ENCODE measurements at regions not wholly inside any gene's neighbourhood (a gene's known extent, or its start where the extent isn't known, plus 50 kb on each side); places are given as distances from the start of the nearest gene placed in this dataset.

DNA sequence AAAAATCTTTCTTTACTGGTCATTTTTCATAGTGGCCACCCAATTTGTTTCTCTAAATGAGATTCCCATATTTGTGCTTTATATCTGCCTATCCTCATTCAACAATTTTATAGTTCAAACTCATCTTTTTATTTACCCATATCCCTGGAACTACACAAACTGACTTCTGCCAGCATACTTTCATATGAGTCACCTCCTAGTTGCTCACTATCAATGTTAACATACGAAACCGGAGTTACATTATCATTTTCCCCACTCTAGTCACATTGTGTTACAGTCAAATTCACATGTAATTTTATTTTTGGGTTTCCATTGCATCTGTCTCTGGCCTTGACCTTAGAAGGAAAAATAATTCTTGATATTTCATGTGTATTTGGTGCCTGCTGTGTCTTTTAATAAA lies 499.4 kb downstream of the MAFB start:
- no peaks in the 10 kb centered on the region for H3K9me3 Mint-ChIP-seq
- POLR2A ChIA-PET: no interaction called here
- no peak overlapping the region for H3K4me3 Mint-ChIP-seq
- H3K27me3 Mint-ChIP-seq (ENCODE audit: low read depth): no peaks in the 10 kb centered on the region
- DNase-seq (ENCODE audit: low spot score): no peak
- TF ChIP-seq SMAD4 (CRISPR knock-in tag; IDR thresholded peaks at IDR 0.05) (no peak), TEAD1 (CRISPR knock-in tag; IDR thresholded peaks at IDR 0.05) (no peak), ETV6 (CRISPR knock-in tag; IDR thresholded peaks at IDR 0.05) (no peak), MYBL2 (CRISPR knock-in tag; IDR thresholded peaks at IDR 0.05) (no peak), FOXP1 (CRISPR knock-in tag; IDR thresholded peaks at IDR 0.05; ENCODE audit: borderline replicate concordance) (no peak), FOXK1 (CRISPR knock-in tag; IDR thresholded peaks at IDR 0.05) (no peak), CREM (CRISPR knock-in tag; IDR thresholded peaks at IDR 0.05) (no peak), ATF1 (CRISPR knock-in tag; IDR thresholded peaks at IDR 0.05) (no peak), NR3C1 (CRISPR knock-in tag; conservative IDR thresholded peaks at IDR 0.05; ENCODE audit: low read depth) (no peak)
- TF ChIP-seq, protein P1, sequence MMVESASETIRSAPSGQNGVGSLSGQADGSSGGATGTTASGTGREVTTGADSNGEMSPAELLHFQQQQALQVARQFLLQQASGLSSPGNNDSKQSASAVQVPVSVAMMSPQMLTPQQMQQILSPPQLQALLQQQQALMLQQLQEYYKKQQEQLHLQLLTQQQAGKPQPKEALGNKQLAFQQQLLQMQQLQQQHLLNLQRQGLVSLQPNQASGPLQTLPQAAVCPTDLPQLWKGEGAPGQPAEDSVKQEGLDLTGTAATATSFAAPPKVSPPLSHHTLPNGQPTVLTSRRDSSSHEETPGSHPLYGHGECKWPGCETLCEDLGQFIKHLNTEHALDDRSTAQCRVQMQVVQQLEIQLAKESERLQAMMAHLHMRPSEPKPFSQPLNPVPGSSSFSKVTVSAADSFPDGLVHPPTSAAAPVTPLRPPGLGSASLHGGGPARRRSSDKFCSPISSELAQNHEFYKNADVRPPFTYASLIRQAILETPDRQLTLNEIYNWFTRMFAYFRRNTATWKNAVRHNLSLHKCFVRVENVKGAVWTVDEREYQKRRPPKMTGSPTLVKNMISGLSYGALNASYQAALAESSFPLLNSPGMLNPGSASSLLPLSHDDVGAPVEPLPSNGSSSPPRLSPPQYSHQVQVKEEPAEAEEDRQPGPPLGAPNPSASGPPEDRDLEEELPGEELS (CRISPR knock-in tag; IDR thresholded peaks at IDR 0.05): no peak
- TF ChIP-seq, protein P2, sequence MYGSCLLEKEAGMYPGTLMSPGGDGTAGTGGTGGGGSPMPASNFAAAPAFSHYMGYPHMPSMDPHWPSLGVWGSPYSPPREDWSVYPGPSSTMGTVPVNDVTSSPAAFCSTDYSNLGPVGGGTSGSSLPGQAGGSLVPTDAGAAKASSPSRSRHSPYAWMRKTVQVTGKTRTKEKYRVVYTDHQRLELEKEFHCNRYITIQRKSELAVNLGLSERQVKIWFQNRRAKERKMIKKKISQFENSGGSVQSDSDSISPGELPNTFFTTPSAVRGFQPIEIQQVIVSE (CRISPR knock-in tag; IDR thresholded peaks at IDR 0.05; ENCODE audit: borderline replicate concordance): no peak
- TF ChIP-seq, protein P3, sequence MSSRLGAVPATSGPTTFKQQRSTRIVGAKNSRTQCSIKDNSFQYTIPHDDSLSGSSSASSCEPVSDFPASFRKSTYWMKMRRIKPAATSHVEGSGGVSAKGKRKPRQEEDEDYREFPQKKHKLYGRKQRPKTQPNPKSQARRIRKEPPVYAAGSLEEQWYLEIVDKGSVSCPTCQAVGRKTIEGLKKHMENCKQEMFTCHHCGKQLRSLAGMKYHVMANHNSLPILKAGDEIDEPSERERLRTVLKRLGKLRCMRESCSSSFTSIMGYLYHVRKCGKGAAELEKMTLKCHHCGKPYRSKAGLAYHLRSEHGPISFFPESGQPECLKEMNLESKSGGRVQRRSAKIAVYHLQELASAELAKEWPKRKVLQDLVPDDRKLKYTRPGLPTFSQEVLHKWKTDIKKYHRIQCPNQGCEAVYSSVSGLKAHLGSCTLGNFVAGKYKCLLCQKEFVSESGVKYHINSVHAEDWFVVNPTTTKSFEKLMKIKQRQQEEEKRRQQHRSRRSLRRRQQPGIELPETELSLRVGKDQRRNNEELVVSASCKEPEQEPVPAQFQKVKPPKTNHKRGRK (CRISPR knock-in tag; IDR thresholded peaks at IDR 0.05; ENCODE audit: borderline replicate concordance): no peak
- TF ChIP-seq, protein P4, sequence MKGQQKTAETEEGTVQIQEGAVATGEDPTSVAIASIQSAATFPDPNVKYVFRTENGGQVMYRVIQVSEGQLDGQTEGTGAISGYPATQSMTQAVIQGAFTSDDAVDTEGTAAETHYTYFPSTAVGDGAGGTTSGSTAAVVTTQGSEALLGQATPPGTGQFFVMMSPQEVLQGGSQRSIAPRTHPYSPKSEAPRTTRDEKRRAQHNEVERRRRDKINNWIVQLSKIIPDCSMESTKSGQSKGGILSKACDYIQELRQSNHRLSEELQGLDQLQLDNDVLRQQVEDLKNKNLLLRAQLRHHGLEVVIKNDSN (CRISPR knock-in tag; IDR thresholded peaks at IDR 0.05): no peak
- TF ChIP-seq, protein P5, sequence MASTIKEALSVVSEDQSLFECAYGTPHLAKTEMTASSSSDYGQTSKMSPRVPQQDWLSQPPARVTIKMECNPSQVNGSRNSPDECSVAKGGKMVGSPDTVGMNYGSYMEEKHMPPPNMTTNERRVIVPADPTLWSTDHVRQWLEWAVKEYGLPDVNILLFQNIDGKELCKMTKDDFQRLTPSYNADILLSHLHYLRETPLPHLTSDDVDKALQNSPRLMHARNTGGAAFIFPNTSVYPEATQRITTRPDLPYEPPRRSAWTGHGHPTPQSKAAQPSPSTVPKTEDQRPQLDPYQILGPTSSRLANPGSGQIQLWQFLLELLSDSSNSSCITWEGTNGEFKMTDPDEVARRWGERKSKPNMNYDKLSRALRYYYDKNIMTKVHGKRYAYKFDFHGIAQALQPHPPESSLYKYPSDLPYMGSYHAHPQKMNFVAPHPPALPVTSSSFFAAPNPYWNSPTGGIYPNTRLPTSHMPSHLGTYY (CRISPR knock-in tag; IDR thresholded peaks at IDR 0.05): no peak
- TF ChIP-seq, protein P6, sequence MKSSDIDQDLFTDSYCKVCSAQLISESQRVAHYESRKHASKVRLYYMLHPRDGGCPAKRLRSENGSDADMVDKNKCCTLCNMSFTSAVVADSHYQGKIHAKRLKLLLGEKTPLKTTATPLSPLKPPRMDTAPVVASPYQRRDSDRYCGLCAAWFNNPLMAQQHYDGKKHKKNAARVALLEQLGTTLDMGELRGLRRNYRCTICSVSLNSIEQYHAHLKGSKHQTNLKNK (CRISPR knock-in tag; IDR thresholded peaks at IDR 0.05): no peak
- H3K36me3 Mint-ChIP-seq: 0 out of 2 replicates have a peak, but pooled peaks cover 3% of the 10 kb centered on the region
- no peak for ATAC-seq
- H3K4me1 Mint-ChIP-seq: no peaks in the 10 kb centered on the region
- no peak overlapping the region for H3K27ac Mint-ChIP-seq
- CTCF ChIA-PET: no interaction called here

DNA sequence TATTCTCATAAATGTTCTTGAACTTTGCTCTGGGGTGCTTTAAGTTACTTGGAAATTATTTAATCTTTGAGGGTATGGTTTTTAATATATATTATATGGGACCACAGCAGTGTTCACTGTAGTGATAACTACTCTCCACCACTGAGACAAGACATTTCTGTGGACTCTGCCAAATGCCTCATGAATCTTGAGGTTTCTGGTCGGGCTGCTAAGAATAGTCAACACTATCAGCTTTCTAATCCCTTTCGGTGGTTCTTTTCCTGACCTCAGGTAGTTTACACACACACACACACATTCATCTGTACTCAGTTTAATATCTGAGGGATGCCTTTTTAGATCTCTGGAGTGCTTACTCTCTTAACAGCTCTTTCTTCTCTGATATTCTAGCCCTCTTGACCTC lies 500.7 kb downstream of the MAFB start:
- 0 out of 2 replicates have a peak, but pooled peaks cover 3% of the 10 kb centered on the region for H3K36me3 Mint-ChIP-seq
- no peaks in the 10 kb centered on the region for H3K27me3 Mint-ChIP-seq (ENCODE audit: low read depth)
- no peak overlapping the region for H3K4me3 Mint-ChIP-seq
- no peaks in the 10 kb centered on the region for H3K9me3 Mint-ChIP-seq
- no peak for ATAC-seq
- no peak overlapping the region for H3K27ac Mint-ChIP-seq
- no peak for DNase-seq (ENCODE audit: low spot score)
- ChIA-PET CTCF (no interaction called here), POLR2A (no interaction called here)
- TF ChIP-seq, protein P7, sequence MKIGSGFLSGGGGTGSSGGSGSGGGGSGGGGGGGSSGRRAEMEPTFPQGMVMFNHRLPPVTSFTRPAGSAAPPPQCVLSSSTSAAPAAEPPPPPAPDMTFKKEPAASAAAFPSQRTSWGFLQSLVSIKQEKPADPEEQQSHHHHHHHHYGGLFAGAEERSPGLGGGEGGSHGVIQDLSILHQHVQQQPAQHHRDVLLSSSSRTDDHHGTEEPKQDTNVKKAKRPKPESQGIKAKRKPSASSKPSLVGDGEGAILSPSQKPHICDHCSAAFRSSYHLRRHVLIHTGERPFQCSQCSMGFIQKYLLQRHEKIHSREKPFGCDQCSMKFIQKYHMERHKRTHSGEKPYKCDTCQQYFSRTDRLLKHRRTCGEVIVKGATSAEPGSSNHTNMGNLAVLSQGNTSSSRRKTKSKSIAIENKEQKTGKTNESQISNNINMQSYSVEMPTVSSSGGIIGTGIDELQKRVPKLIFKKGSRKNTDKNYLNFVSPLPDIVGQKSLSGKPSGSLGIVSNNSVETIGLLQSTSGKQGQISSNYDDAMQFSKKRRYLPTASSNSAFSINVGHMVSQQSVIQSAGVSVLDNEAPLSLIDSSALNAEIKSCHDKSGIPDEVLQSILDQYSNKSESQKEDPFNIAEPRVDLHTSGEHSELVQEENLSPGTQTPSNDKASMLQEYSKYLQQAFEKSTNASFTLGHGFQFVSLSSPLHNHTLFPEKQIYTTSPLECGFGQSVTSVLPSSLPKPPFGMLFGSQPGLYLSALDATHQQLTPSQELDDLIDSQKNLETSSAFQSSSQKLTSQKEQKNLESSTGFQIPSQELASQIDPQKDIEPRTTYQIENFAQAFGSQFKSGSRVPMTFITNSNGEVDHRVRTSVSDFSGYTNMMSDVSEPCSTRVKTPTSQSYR (CRISPR knock-in tag; IDR thresholded peaks at IDR 0.05): no peak
- TF ChIP-seq TP53 (CRISPR knock-in tag; IDR thresholded peaks at IDR 0.05) (no peak), NFE2L1 (CRISPR knock-in tag; IDR thresholded peaks at IDR 0.05) (no peak), HMGA2 (CRISPR knock-in tag; IDR thresholded peaks at IDR 0.05) (no peak)
- TF ChIP-seq, protein P8, sequence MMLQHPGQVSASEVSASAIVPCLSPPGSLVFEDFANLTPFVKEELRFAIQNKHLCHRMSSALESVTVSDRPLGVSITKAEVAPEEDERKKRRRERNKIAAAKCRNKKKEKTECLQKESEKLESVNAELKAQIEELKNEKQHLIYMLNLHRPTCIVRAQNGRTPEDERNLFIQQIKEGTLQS (CRISPR knock-in tag; conservative IDR thresholded peaks at IDR 0.05): no peak
- H3K4me1 Mint-ChIP-seq: peaks cover 4% of the 10 kb centered on the region

All from WTC11 (cell line).